ENCODE measurements at regions not wholly inside any gene's neighbourhood (a gene's known extent, or its start where the extent isn't known, plus 50 kb on each side); places are given as distances from the start of the nearest gene placed in this dataset.
A peak's percentile ranks its signal among the peaks of the same experiment; 100 is the strongest.

DNA sequence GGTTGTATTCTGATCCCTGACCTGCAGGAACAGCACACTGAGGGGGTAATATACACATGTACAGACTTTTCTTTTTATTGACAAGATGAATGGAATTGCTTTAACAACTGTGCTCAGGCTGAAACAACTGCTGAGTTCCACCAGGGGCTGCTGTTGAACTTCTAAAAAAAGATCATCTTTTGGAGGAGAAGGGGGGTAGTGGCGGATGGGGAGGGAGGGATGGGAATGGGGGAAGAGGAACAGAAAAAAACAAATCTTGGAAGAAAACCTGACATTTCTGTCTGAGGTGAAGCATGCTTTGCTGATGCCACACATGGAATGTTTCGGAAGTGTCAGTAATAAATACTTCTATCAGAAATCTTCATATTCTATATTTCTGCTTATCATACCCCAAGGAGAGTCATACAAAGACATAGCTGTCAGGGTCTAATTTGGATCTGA is 75.0 kb downstream of the RWDD3 start:
- Histone ChIP-seq H3K27me3 (ENCODE audit: control insufficient read depth, extremely low read depth, insufficient read depth, low read length) (peaks cover 18% of the 10 kb centered on the region), H3K4me3 (ENCODE audit: control insufficient read depth in 2 of 3, extremely low read depth in 1 of 3, insufficient read depth in 2 of 3, low read depth in 1 of 3, low read length in 3 of 3) (no peak overlapping the region), H3K79me2 (ENCODE audit: control insufficient read depth, insufficient read depth, low read length) (no peaks in the 10 kb centered on the region), H2AFZ (ENCODE audit: control insufficient read depth, low read length) (no peak overlapping the region), H3K9ac (ENCODE audit: control insufficient read depth, extremely low read depth, insufficient read depth, low read length) (no peak overlapping the region), H4K20me1 (ENCODE audit: control insufficient read depth, extremely low read depth, insufficient read depth, low read length) (no peaks in the 10 kb centered on the region), H3K9me3 (ENCODE audit: control insufficient read depth, low read depth, low read length) (no peaks in the 10 kb centered on the region), H3K27ac (ENCODE audit: control insufficient read depth, insufficient read depth, low read length) (no peak overlapping the region), H3K4me1 (ENCODE audit: control insufficient read depth, extremely low read depth, insufficient read depth, low read length) (no peaks in the 10 kb centered on the region), H3K36me3 (ENCODE audit: control insufficient read depth in 2 of 2, extremely low read depth in 1 of 2, insufficient read depth in 2 of 2, low read length in 2 of 2) (no peaks in the 10 kb centered on the region), H3K4me2 (ENCODE audit: control insufficient read depth, extremely low read depth, insufficient read depth, low read depth, low read length) (no peak overlapping the region), H3K9me1 (ENCODE audit: control insufficient read depth, extremely low read depth, insufficient read depth, low read length) (no peaks in the 10 kb centered on the region)
- FAIRE-seq: no peak
- TF ChIP-seq EZH2 (IDR thresholded peaks at IDR 0.05; ENCODE audit: low read length): no peak
- TF ChIP-seq, protein P1, sequence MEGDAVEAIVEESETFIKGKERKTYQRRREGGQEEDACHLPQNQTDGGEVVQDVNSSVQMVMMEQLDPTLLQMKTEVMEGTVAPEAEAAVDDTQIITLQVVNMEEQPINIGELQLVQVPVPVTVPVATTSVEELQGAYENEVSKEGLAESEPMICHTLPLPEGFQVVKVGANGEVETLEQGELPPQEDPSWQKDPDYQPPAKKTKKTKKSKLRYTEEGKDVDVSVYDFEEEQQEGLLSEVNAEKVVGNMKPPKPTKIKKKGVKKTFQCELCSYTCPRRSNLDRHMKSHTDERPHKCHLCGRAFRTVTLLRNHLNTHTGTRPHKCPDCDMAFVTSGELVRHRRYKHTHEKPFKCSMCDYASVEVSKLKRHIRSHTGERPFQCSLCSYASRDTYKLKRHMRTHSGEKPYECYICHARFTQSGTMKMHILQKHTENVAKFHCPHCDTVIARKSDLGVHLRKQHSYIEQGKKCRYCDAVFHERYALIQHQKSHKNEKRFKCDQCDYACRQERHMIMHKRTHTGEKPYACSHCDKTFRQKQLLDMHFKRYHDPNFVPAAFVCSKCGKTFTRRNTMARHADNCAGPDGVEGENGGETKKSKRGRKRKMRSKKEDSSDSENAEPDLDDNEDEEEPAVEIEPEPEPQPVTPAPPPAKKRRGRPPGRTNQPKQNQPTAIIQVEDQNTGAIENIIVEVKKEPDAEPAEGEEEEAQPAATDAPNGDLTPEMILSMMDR (optimal IDR thresholded peaks at IDR 0.05 in 1 of 3, IDR thresholded peaks at IDR 0.05 in 1 of 3, conservative IDR thresholded peaks at IDR 0.05 in 1 of 3; ENCODE audit: extremely low read depth in 1 of 3, insufficient read depth in 2 of 3, low read length in 3 of 3): peak; percentile 45 to 72 (median 47)
- dilution Hi-C loops (cut with MboI; ENCODE audit: extremely low pct_ligation_motif_present, low sequenced_read_pairs): no loop called here
- DNase-seq (ENCODE audit: low read depth, low spot score): no peak

DNA sequence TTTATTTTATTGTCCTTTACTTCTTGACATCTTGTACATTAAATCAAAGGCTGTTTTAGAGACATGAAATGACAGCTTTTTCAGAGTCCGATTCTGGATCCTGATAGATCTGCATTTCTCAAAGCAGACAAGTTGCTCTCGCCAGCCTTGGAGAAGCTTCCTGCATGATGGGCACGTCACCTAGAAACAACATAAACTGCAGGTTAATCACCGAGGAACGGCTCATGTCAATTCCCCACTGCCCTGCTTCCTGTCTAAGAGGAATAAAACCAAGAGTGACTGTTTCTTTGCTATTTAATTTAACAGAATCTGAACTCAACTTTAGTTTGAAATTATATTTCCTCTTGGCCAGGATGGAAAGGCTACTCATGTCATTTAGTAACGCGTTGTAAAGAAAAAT is 77.0 kb downstream of the RWDD3 start:
- H3K4me2 ChIP-seq (ENCODE audit: control insufficient read depth, extremely low read depth, insufficient read depth, low read depth, low read length): no peak overlapping the region
- H4K20me1 ChIP-seq (ENCODE audit: control insufficient read depth, extremely low read depth, insufficient read depth, low read length): no peaks in the 10 kb centered on the region
- no peaks in the 10 kb centered on the region for H3K9me1 ChIP-seq (ENCODE audit: control insufficient read depth, extremely low read depth, insufficient read depth, low read length)
- FAIRE-seq: no peak
- H3K4me3 ChIP-seq (ENCODE audit: control insufficient read depth in 2 of 3, extremely low read depth in 1 of 3, insufficient read depth in 2 of 3, low read depth in 1 of 3, low read length in 3 of 3): no peak overlapping the region
- no peak overlapping the region for H3K27ac ChIP-seq (ENCODE audit: control insufficient read depth, insufficient read depth, low read length)
- no peaks in the 10 kb centered on the region for H3K79me2 ChIP-seq (ENCODE audit: control insufficient read depth, insufficient read depth, low read length)
- peaks cover 18% of the 10 kb centered on the region for H3K27me3 ChIP-seq (ENCODE audit: control insufficient read depth, extremely low read depth, insufficient read depth, low read length)
- no peak for DNase-seq (ENCODE audit: low read depth, low spot score)
- no peak overlapping the region for H2AFZ ChIP-seq (ENCODE audit: control insufficient read depth, low read length)
- no peak for TF ChIP-seq EZH2 (IDR thresholded peaks at IDR 0.05; ENCODE audit: low read length)
- TF ChIP-seq, protein P1 (optimal IDR thresholded peaks at IDR 0.05 in 1 of 3, IDR thresholded peaks at IDR 0.05 in 1 of 3, conservative IDR thresholded peaks at IDR 0.05 in 1 of 3; ENCODE audit: extremely low read depth in 1 of 3, insufficient read depth in 2 of 3, low read length in 3 of 3): no peak
- no peaks in the 10 kb centered on the region for H3K4me1 ChIP-seq (ENCODE audit: control insufficient read depth, extremely low read depth, insufficient read depth, low read length)
- no peaks in the 10 kb centered on the region for H3K36me3 ChIP-seq (ENCODE audit: control insufficient read depth in 2 of 2, extremely low read depth in 1 of 2, insufficient read depth in 2 of 2, low read length in 2 of 2)
- H3K9ac ChIP-seq (ENCODE audit: control insufficient read depth, extremely low read depth, insufficient read depth, low read length): no peak overlapping the region
- no peaks in the 10 kb centered on the region for H3K9me3 ChIP-seq (ENCODE audit: control insufficient read depth, low read depth, low read length)
- dilution Hi-C loops (cut with MboI; ENCODE audit: extremely low pct_ligation_motif_present, low sequenced_read_pairs): no loop called here

Measured in keratinocyte (primary cell).